ENCODE measurements at regions not wholly inside any gene's neighbourhood (a gene's known extent, or its start where the extent isn't known, plus 50 kb on each side); places are given as distances from the start of the nearest gene placed in this dataset.

DNA sequence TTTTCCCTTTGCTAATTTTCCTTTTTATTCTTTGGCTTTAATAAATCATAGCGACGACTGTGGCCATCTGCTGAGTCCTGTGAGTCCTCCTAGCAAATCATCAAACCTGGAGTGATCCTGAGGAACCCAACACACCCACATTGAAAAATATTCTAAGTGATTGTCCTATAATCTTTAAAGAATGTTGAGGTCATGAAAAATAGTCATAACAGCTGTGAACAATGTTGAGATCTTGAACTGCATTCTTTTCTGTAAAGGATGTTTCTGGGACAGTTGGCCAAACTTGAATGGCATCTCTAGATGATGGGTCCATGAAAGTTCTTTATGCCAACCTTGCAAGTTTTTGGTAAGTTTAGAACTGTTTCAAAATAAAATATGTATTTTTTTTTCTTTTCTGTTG is 53.2 kb upstream of the ADAM23 start (continued):
- TF ChIP-seq ZNF549 (tag by site-specific recombination; IDR thresholded peaks at IDR 0.05) = no peak
- TF ChIP-seq ZFP69B (tag by site-specific recombination; IDR thresholded peaks at IDR 0.05) = no peak
- no peak for TF ChIP-seq ZNF202 (tag by site-specific recombination; IDR thresholded peaks at IDR 0.05; ENCODE audit: borderline replicate concordance)

DNA sequence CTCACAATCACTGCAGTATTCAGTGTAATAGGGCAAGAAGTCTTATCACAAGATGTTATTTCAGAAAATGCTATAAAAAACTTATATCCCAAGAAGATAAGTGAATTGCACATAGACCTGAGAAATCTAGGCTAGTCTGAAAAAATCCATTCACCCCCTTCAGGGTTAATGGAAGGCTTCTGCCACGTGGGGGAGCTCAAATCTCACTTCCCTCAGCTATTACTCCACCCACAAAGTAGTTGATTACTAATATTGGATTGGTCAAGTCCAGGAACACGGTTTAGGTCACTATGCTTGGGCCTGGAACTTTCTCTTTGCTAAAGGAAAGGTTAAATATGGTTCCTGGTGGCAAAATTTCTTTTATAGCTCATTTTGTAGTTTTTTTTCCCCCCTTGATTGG is 51.2 kb upstream of the ADAM23 start:
- TF ChIP-seq ZSCAN23 (tag by site-specific recombination; IDR thresholded peaks at IDR 0.05) (no peak), ZNF76 (tag by site-specific recombination; IDR thresholded peaks at IDR 0.05; ENCODE audit: borderline replicate concordance, low read depth) (no peak), HOXD13 (CRISPR knock-in tag; IDR thresholded peaks at IDR 0.05; ENCODE audit: borderline replicate concordance) (no peak), PRDM1 (tag by site-specific recombination; IDR thresholded peaks at IDR 0.05) (no peak), ZNF133 (tag by site-specific recombination; IDR thresholded peaks at IDR 0.05) (no peak), ZNF555 (tag by site-specific recombination; conservative IDR thresholded peaks at IDR 0.05) (no peak), ZNF654 (tag by site-specific recombination; IDR thresholded peaks at IDR 0.05; ENCODE audit: low read depth) (peak; percentile 77), ZNF660 (tag by site-specific recombination; IDR thresholded peaks at IDR 0.05) (0 out of 2 replicates have a peak, but pooled peaks have one; percentile 16), ZXDB (tag by site-specific recombination; IDR thresholded peaks at IDR 0.05) (no peak), MZF1 (tag by site-specific recombination; IDR thresholded peaks at IDR 0.05; ENCODE audit: borderline replicate concordance) (no peak), ZBTB20 (tag by site-specific recombination; IDR thresholded peaks at IDR 0.05) (no peak), ZNF747 (tag by site-specific recombination; IDR thresholded peaks at IDR 0.05) (no peak), ZFP3 (tag by site-specific recombination; IDR thresholded peaks at IDR 0.05; ENCODE audit: low read depth) (no peak), ZNF266 (tag by site-specific recombination; IDR thresholded peaks at IDR 0.05; ENCODE audit: low read depth) (no peak), ZNF274 (IDR thresholded peaks at IDR 0.05; ENCODE audit: low read length) (no peak), ZNF274 (tag by site-specific recombination; IDR thresholded peaks at IDR 0.05; ENCODE audit: borderline replicate concordance) (no peak), ZNF664 (tag by site-specific recombination; IDR thresholded peaks at IDR 0.05) (peak; percentile 81), RBAK (tag by site-specific recombination; IDR thresholded peaks at IDR 0.05) (no peak), ZNF777 (tag by site-specific recombination; IDR thresholded peaks at IDR 0.05; ENCODE audit: borderline replicate concordance) (no peak), ZNF658 (tag by site-specific recombination; IDR thresholded peaks at IDR 0.05) (no peak)
- TF ChIP-seq, protein P1, sequence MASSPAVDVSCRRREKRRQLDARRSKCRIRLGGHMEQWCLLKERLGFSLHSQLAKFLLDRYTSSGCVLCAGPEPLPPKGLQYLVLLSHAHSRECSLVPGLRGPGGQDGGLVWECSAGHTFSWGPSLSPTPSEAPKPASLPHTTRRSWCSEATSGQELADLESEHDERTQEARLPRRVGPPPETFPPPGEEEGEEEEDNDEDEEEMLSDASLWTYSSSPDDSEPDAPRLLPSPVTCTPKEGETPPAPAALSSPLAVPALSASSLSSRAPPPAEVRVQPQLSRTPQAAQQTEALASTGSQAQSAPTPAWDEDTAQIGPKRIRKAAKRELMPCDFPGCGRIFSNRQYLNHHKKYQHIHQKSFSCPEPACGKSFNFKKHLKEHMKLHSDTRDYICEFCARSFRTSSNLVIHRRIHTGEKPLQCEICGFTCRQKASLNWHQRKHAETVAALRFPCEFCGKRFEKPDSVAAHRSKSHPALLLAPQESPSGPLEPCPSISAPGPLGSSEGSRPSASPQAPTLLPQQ (tag by site-specific recombination; IDR thresholded peaks at IDR 0.05) = no peak
- TF ChIP-seq, protein P2, sequence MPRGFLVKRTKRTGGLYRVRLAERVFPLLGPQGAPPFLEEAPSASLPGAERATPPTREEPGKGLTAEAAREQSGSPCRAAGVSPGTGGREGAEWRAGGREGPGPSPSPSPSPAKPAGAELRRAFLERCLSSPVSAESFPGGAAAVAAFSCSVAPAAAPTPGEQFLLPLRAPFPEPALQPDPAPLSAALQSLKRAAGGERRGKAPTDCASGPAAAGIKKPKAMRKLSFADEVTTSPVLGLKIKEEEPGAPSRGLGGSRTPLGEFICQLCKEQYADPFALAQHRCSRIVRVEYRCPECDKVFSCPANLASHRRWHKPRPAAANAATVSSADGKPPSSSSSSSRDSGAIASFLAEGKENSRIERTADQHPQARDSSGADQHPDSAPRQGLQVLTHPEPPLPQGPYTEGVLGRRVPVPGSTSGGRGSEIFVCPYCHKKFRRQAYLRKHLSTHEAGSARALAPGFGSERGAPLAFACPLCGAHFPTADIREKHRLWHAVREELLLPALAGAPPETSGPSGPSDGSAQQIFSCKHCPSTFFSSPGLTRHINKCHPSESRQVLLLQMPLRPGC (tag by site-specific recombination; IDR thresholded peaks at IDR 0.05) = no peak
- no peaks in the 10 kb centered on the region for H3K4me1 ChIP-seq (ENCODE audit: control insufficient read depth, insufficient read depth, low read length)
- POLR2A ChIA-PET = no interaction called here
- CTCF ChIA-PET = interaction anchor here (0.5 to 3.9 kb wide), 11 partner anchors 52 to 1660 kb away, joined by 3 to 26 read pairs (median 4); partner anchors contain the start of gene ADAM23
- H3K27ac ChIP-seq (ENCODE audit: extremely low read depth, low read depth, low read length) = no peak overlapping the region
- no peak overlapping the region for H3K4me3 ChIP-seq (ENCODE audit: low read depth, low read length)
- no peaks in the 10 kb centered on the region for H3K36me3 ChIP-seq (ENCODE audit: control insufficient read depth in 2 of 2, insufficient read depth in 1 of 2, low read length in 2 of 2)
- no peaks in the 10 kb centered on the region for H3K9me3 ChIP-seq (ENCODE audit: control insufficient read depth, insufficient read depth, low read depth, low read length)

Data from HEK293 (cell line).